ENCODE measurements at regions not wholly inside any gene's neighbourhood (a gene's known extent, or its start where the extent isn't known, plus 50 kb on each side); places are given as distances from the start of the nearest gene placed in this dataset.

- DNase-seq = peak; percentile 42
These were observed 192.5 kb upstream of the TSC22D2 start for GRCh38 chr3:150215616-150216015.

GRCh38 chr3:150213577-150213976 lies 194.5 kb upstream of the TSC22D2 start:
- no peak for DNase-seq

- DNase-seq = no peak
These were observed 197.5 kb upstream of the TSC22D2 start for GRCh38 chr3:150210461-150211110.

GRCh38 chr3:150203273-150203672 lies 204.8 kb upstream of the TSC22D2 start:
- DNase-seq = no peak

- DNase-seq = no peak
These were observed 205.4 kb upstream of the TSC22D2 start for GRCh38 chr3:150202711-150203110.

- DNase-seq = no peak
These were observed 213.1 kb upstream of the TSC22D2 start for GRCh38 chr3:150194957-150195356.

GRCh38 chr3:150194513-150194912 lies 213.6 kb upstream of the TSC22D2 start:
- DNase-seq = no peak

- DNase-seq = peak; percentile 84
These were observed 213.9 kb upstream of the PFN2 start for GRCh38 chr3:150184426-150185071.

- no peak for DNase-seq
These were observed 213.2 kb upstream of the PFN2 start for GRCh38 chr3:150183678-150184425.

- peak; percentile 56 for DNase-seq
These were observed 209.6 kb upstream of the PFN2 start for GRCh38 chr3:150180334-150180733.

GRCh38 chr3:150179330-150179729 lies 208.6 kb upstream of the PFN2 start:
- DNase-seq = no peak

GRCh38 chr3:150177673-150178381 lies 207.1 kb upstream of the PFN2 start:
- DNase-seq = peak; percentile 65

- DNase-seq = no peak
These were observed 203.5 kb upstream of the PFN2 start for GRCh38 chr3:150174179-150174578.

GRCh38 chr3:150172356-150172755 lies 201.7 kb upstream of the PFN2 start:
- no peak for DNase-seq

GRCh38 chr3:150170852-150171520 lies 200.3 kb upstream of the PFN2 start:
- DNase-seq = no peak

- DNase-seq = no peak
These were observed 198.7 kb upstream of the PFN2 start for GRCh38 chr3:150169330-150169940.

GRCh38 chr3:150168698-150169097 lies 198.0 kb upstream of the PFN2 start:
- DNase-seq = no peak

- DNase-seq = no peak
These were observed 194.8 kb upstream of the PFN2 start for GRCh38 chr3:150165396-150166094.

- DNase-seq = no peak
These were observed 190.3 kb upstream of the PFN2 start for GRCh38 chr3:150161011-150161410.

- no peak for DNase-seq
These were observed 188.4 kb upstream of the PFN2 start for GRCh38 chr3:150158943-150159625.

- DNase-seq = no peak
These were observed 181.9 kb upstream of the PFN2 start for GRCh38 chr3:150152567-150152966.

Data from NCI-H226 (cell line).